Activated naive CD4-positive, alpha-beta T cell treated with anti-CD3 and anti-CD28 coated beads, Interleukin-2, amount 10 ng/mL, durations not matched to agents 7 days and 5 days (primary cell): ENCODE measurements at regions not wholly inside any gene's neighbourhood (a gene's known extent, or its start where the extent isn't known, plus 50 kb on each side); places are given as distances from the start of the nearest gene placed in this dataset.

ENCODE experiments used
- CTCF ChIA-PET: fragments of 350-600 bp; sonication (Branson Sonifier 250); formaldehyde crosslinking; loops from one replicate; lab custom pipeline; 2021; ENCODE audit warnings: antibody characterized with exemption; lab: Charles Lee
- DNase-seq: peaks from one replicate; pipeline ENCODE4 v3.0.0-alpha.2; 2020
- H3K27ac Mint-ChIP-seq: one replicate; pipeline ENCODE4 v1.8.0; 2021; ENCODE audit warnings: mild to moderate bottlenecking, moderate library complexity, mixed read lengths
- H3K27me3 Mint-ChIP-seq: one replicate; pipeline ENCODE4 v1.8.0; 2021; ENCODE audit warnings: mild to moderate bottlenecking, mixed read lengths
- H3K36me3 Mint-ChIP-seq: one replicate; pipeline ENCODE4 v1.8.0; 2021; ENCODE audit warnings: mixed read lengths
- H3K4me1 Mint-ChIP-seq: one replicate; pipeline ENCODE4 v1.8.0; 2021; ENCODE audit warnings: mixed read lengths
- H3K4me3 Mint-ChIP-seq: one replicate; pipeline ENCODE4 v1.8.0; 2021; ENCODE audit warnings: mild to moderate bottlenecking, moderate library complexity, mixed read lengths
- H3K9me3 Mint-ChIP-seq: one replicate; pipeline ENCODE4 v1.8.0; 2021; ENCODE audit warnings: mixed read lengths

DNA sequence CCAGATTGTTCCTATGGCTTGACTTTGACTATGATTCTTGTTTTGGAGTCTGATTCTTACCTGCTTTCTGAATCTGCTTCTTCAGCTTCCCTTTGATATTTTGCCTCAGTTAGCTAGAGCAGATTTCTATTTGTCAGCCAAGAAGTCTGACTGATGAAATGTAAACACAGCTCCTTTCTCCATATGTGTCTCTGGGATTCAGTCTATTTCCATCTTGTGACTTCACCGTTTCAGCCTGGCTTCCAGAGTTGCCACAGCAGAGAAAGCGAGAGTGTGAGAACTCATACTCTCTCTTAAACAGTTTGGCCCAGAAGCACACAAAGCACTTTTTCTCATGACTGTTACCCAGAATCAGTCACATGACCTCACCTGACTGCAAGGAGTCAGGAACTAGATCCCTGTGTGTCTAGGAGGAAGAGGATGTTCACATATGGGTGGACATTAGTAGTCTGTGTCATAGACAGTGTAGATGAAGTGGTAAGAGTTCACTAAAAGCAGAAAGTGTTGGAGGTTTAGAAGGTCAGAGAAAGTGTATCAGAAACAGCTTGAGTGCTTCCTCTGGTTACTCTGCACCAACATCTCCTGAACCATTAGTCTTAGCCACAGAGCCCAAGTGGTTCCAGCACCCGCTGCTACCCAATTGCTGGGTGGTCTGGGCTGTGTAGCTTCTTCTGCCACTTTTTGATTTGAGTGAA, 103.4 kb upstream of the CDK6 start:
- no peaks in the 10 kb centered on the region for H3K4me1 Mint-ChIP-seq
- peaks cover 26% of the 10 kb centered on the region for H3K9me3 Mint-ChIP-seq
- no peak for DNase-seq
- CTCF ChIA-PET: no interaction called here
- no peak overlapping the region for H3K4me3 Mint-ChIP-seq
- H3K27me3 Mint-ChIP-seq: no peaks in the 10 kb centered on the region
- H3K36me3 Mint-ChIP-seq: peaks cover 1% of the 10 kb centered on the region
- H3K27ac Mint-ChIP-seq: no peak overlapping the region

DNA sequence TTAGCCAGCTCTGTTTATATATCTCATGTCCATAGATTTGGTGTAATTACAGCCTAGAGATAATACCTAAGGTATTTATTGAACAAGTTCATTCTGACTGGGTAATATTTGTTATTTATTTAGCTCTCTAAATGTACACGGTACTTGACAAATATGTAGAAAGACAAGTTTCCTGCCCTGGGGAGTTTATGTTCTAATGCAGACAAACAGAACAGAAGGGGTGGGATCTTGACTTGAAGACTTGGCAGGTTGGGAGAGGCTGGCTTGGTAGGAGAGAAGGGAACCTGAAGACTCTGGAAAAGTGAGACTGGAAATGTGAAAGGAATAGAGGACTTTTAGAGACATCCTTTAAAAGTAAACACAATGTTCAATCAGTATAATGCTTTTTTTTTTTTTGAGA, 97.7 kb upstream of the CDK6 start:
- CTCF ChIA-PET: no interaction called here
- DNase-seq: no peak
- no peak overlapping the region for H3K4me3 Mint-ChIP-seq
- H3K27ac Mint-ChIP-seq: no peak overlapping the region
- peaks cover 14% of the 10 kb centered on the region for H3K9me3 Mint-ChIP-seq
- no peaks in the 10 kb centered on the region for H3K4me1 Mint-ChIP-seq
- no peaks in the 10 kb centered on the region for H3K36me3 Mint-ChIP-seq
- peaks cover 9% of the 10 kb centered on the region for H3K27me3 Mint-ChIP-seq

DNA sequence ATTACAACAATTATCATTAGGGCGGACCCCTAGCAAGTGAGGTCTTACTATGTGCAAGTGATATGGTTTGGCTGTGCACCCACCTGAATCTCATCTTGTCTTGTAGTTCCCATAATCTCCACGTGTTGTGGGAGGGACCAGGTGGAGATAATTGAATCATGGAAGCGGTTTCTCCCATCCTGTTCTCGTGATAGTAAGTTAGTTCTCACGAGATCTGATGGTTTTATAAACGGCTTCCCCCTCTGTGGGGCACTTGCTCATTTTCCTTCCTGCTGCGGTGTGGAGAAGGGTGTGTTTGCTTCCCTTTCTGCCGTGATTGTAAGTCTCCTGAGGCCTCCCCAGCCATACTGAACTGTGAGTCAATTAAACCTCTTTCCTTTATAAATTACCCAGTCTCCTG, 96.1 kb upstream of the CDK6 start:
- H3K36me3 Mint-ChIP-seq: no peaks in the 10 kb centered on the region
- H3K9me3 Mint-ChIP-seq: peaks cover 9% of the 10 kb centered on the region
- no peak overlapping the region for H3K4me3 Mint-ChIP-seq
- CTCF ChIA-PET: no interaction called here
- no peak overlapping the region for H3K27ac Mint-ChIP-seq
- no peaks in the 10 kb centered on the region for H3K4me1 Mint-ChIP-seq
- H3K27me3 Mint-ChIP-seq: peaks cover 9% of the 10 kb centered on the region
- no peak for DNase-seq

DNA sequence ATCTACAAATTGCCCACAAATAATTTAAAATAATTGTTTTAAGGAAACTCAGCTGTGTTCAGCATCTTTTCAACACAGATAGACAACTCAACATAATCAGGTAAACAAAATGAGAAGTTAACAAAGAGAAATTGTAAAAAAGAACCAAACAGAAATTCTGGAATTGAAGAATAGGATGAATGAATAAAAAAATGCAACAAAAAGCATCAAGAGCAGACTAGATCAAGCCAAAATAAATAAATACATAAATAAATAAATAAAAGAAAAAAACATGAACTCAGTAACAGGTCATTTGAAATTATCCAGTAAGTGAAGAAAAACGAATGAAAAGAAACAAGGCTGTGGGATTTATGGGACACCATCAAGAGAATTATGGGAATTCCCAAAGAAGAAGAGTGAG, 94.0 kb upstream of the CDK6 start:
- no peak overlapping the region for H3K27ac Mint-ChIP-seq
- H3K9me3 Mint-ChIP-seq: peaks cover 11% of the 10 kb centered on the region
- no peaks in the 10 kb centered on the region for H3K36me3 Mint-ChIP-seq
- H3K4me1 Mint-ChIP-seq: no peaks in the 10 kb centered on the region
- CTCF ChIA-PET: no interaction called here
- no peak overlapping the region for H3K4me3 Mint-ChIP-seq
- DNase-seq: no peak
- peaks cover 9% of the 10 kb centered on the region for H3K27me3 Mint-ChIP-seq

DNA sequence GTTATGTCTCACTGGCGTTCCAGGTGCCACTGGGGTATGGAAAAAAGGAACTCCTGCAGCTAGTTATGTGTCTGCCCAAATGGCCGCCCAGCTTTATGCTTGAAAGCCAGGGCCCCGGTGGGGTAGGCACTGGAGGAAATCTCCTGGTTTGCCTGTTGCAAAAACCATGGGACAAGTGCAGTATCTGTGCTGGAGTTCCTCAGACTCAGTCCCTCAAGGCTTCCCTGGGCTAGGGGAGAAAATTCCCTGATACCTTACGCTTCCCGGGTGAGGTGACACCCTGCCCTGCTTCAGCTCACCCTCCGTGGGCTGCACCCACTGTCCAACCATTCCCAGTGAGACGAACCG, 90.3 kb upstream of the CDK6 start:
- Mint-ChIP-seq H3K27ac (no peak overlapping the region), H3K27me3 (peaks cover 12% of the 10 kb centered on the region), H3K9me3 (peaks cover 10% of the 10 kb centered on the region), H3K4me1 (no peaks in the 10 kb centered on the region), H3K36me3 (no peaks in the 10 kb centered on the region), H3K4me3 (no peak overlapping the region)
- no peak for DNase-seq
- CTCF ChIA-PET: no interaction called here

DNA sequence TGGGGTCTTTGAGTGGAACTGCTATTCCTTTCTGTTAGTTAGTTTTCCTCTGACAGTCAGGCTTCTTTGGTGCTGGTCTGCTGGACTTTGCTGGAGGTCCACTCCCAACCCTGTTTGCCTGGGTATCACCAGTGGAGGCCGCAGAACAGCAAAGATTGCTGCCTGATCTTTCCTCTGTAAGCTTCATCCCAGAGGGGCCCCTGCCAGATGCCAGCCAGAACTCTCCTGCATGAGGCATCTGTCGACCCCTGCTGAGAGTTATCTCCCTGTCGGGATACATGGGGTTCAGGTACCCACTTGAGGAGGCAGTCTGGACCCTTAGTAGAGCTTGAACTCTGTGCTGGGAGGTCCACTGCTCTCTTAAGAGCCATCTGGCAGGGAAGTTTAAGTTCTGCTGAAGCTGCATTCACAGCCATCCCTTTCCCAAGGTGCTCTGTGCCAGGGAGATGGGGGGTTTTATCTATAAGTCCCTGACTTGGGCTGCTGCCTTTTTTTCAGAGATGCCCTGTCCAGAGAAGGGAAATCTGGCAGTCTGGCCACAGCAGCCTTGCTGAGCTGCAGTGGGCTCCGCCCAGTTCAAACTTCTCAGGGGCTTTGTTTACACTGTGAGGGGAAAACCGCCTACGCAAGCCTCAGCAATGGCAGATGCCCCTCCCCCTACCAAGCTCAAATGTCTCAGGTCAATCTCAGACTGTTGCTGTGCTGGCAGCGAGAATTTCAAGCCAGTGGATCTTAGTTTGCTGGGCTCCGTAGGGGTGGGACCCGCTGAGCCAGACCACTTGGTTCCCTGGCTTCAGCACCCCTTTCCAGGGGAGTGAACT, 89.7 kb upstream of the CDK6 start:
- no peaks in the 10 kb centered on the region for H3K36me3 Mint-ChIP-seq
- peaks cover 12% of the 10 kb centered on the region for H3K27me3 Mint-ChIP-seq
- H3K9me3 Mint-ChIP-seq: peaks cover 10% of the 10 kb centered on the region
- CTCF ChIA-PET: no interaction called here
- H3K27ac Mint-ChIP-seq: no peak overlapping the region
- no peak overlapping the region for H3K4me3 Mint-ChIP-seq
- no peaks in the 10 kb centered on the region for H3K4me1 Mint-ChIP-seq
- no peak for DNase-seq

DNA sequence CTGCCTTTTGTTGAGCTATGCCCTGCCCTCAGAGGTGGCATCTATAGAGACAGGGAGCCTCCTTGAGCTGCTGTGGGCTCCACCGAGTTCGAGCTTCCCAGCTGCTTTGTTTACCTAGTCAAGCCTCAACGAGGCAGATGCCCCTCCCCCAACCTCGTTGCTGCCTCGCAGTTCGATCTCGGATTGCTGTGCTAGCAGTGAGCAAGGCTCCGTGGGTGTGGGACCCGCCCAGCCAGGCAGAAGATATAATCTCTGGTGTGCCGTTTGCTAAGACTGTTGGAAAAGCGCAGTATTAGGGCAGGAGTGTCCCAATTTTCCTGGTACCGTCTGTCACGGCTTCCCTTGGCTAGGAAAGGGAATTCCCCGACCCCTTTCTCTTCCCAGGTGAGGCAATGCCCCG, 88.4 kb upstream of the CDK6 start:
- no peaks in the 10 kb centered on the region for H3K36me3 Mint-ChIP-seq
- CTCF ChIA-PET: no interaction called here
- no peaks in the 10 kb centered on the region for H3K4me1 Mint-ChIP-seq
- peaks cover 11% of the 10 kb centered on the region for H3K9me3 Mint-ChIP-seq
- no peak overlapping the region for H3K27ac Mint-ChIP-seq
- peaks cover 10% of the 10 kb centered on the region for H3K27me3 Mint-ChIP-seq
- no peak for DNase-seq
- no peak overlapping the region for H3K4me3 Mint-ChIP-seq

DNA sequence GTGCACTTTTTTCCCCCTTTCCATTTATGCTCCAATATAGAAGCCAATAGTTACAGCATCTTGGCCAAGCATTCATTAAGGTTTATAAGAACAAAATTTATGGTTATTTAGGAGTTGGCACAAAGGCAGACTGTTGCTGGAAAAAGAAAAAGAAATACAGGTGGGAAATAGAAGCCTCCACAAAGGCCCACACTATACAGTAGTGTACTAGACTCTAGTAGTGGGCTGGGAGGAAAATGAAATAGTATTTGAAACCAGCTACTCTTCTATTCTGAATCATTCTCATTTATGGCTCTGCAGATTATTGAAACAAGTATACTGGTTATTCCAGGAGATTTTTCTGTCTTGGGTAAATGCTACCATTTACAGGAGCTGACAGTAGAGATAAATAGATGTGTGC, 80.9 kb upstream of the CDK6 start:
- Mint-ChIP-seq H3K4me3 (no peak overlapping the region), H3K36me3 (no peaks in the 10 kb centered on the region), H3K27me3 (no peaks in the 10 kb centered on the region), H3K27ac (no peak overlapping the region), H3K9me3 (peaks cover 4% of the 10 kb centered on the region), H3K4me1 (no peaks in the 10 kb centered on the region)
- CTCF ChIA-PET: no interaction called here
- DNase-seq: no peak

DNA sequence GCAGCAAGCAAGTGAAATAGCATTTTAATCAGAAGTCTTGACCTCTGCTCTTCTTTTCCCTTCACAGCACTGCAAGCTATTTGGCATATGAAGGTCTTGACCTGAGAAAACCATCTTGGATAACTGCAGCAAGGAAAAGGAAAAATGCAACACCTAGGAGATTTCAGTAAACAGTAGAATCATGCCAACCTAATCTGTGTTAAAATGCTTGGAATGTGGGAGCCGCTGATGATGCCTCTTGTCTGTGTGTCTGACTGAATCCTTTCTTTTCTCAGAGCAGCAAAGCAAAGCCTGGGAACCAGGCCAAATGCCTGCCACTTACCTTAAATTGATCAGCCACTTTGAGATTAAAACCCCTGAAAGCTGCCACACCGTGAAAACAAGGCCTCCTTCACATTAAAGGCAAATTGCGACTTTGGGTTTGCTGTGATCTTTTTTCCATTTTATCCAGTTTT, 80.4 kb upstream of the CDK6 start:
- CTCF ChIA-PET: no interaction called here
- no peaks in the 10 kb centered on the region for H3K36me3 Mint-ChIP-seq
- no peak for DNase-seq
- peaks cover 4% of the 10 kb centered on the region for H3K9me3 Mint-ChIP-seq
- H3K27me3 Mint-ChIP-seq: no peaks in the 10 kb centered on the region
- H3K4me3 Mint-ChIP-seq: no peak overlapping the region
- no peak overlapping the region for H3K27ac Mint-ChIP-seq
- H3K4me1 Mint-ChIP-seq: no peaks in the 10 kb centered on the region

DNA sequence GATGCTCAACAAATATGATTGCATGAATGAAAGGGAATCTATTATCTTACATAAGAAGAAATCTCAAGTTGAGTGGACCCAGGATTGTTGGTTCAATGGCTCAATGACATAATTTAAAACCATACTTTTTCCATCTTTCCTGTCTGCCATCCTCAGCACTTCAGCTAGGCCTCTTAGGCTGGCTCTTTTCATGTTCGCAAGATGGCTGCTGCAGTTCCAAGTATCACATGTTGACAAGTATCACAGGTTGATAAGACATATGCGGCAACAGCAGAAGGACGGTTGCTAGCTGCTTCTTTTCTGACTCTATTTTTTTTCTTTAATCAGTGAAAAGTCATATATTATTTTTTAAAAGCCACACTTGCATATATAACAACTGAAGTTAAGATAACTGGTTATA, 79.0 kb upstream of the CDK6 start:
- CTCF ChIA-PET: interaction anchor here (0.6 kb wide), 1 partner anchor 1390 kb away, joined by 6 read pairs; no protein-coding TSS in a partner anchor
- no peak overlapping the region for H3K4me3 Mint-ChIP-seq

DNA sequence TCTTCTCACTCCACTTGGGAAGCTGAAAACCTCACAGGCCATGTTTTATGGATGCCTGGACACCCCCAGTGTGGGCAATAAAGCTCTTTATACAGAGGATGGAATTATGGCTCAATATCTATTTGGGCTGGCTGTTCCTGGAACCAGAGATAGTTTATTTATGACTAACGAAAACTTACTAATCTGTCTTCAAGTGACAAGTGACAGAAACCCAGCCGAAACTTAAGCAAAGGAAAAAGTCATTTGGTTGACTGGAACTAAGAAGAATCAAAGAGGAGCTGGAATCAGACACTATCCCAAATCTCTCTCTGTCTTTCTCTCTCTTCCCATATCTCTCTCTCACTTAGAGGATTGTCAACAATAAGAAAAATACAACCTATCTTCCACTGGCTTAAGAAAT, 78.3 kb upstream of the CDK6 start:
- H3K4me1 Mint-ChIP-seq: no peaks in the 10 kb centered on the region
- H3K9me3 Mint-ChIP-seq: no peaks in the 10 kb centered on the region
- no peak overlapping the region for H3K4me3 Mint-ChIP-seq
- DNase-seq: no peak
- H3K27ac Mint-ChIP-seq: no peak overlapping the region
- no peaks in the 10 kb centered on the region for H3K36me3 Mint-ChIP-seq
- CTCF ChIA-PET: no interaction called here
- no peaks in the 10 kb centered on the region for H3K27me3 Mint-ChIP-seq

More for the DNA sequence above, 79.0 kb upstream of the CDK6 start:
- Mint-ChIP-seq H3K9me3 (peaks cover 2% of the 10 kb centered on the region), H3K27ac (no peak overlapping the region), H3K27me3 (no peaks in the 10 kb centered on the region), H3K36me3 (no peaks in the 10 kb centered on the region), H3K4me1 (no peaks in the 10 kb centered on the region)
- DNase-seq: no peak

DNA sequence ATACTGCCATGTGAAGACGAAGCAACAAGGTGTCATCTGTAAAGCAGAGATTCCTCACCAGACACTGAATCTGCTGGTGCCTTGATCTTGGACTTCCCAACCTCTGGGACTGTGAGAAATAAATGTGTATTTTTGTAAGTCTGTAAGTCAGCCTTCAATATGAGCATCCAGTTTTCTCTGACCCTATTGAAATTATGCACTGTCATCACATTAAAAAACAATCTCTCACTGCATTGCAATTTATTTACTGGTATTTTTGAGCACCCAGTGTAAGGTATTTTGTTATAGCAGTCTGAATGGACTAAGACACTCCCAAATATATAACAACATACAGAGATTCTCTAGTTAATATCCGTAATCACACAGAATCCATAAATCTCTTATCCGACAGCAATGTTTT, 77.5 kb upstream of the CDK6 start:
- Mint-ChIP-seq H3K4me1 (no peaks in the 10 kb centered on the region), H3K27me3 (no peaks in the 10 kb centered on the region), H3K9me3 (no peaks in the 10 kb centered on the region), H3K36me3 (no peaks in the 10 kb centered on the region), H3K27ac (no peak overlapping the region), H3K4me3 (no peak overlapping the region)
- DNase-seq: no peak
- CTCF ChIA-PET: no interaction called here

DNA sequence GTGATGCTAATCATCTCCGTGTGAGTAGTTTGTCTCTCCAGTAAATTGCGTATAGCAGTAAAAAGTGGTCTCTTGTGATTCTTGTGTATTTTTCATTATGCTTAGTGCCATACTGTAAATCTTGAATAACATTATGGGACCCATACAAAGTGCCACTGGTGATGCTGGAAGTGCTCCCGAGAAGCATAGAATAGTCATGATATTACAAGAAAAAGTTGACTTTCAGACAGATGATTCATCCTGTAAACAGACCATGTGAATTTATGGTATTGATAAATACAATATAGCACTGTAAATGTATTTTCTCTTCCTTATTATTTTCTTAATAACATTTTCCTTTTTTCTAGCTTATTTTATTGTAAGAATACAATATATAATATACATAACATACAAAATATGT, 74.6 kb upstream of the CDK6 start:
- no peaks in the 10 kb centered on the region for H3K4me1 Mint-ChIP-seq
- H3K27me3 Mint-ChIP-seq: no peaks in the 10 kb centered on the region
- H3K4me3 Mint-ChIP-seq: no peak overlapping the region
- peaks cover 1% of the 10 kb centered on the region for H3K36me3 Mint-ChIP-seq
- no peak for DNase-seq
- H3K9me3 Mint-ChIP-seq: no peaks in the 10 kb centered on the region
- CTCF ChIA-PET: no interaction called here
- no peak overlapping the region for H3K27ac Mint-ChIP-seq

DNA sequence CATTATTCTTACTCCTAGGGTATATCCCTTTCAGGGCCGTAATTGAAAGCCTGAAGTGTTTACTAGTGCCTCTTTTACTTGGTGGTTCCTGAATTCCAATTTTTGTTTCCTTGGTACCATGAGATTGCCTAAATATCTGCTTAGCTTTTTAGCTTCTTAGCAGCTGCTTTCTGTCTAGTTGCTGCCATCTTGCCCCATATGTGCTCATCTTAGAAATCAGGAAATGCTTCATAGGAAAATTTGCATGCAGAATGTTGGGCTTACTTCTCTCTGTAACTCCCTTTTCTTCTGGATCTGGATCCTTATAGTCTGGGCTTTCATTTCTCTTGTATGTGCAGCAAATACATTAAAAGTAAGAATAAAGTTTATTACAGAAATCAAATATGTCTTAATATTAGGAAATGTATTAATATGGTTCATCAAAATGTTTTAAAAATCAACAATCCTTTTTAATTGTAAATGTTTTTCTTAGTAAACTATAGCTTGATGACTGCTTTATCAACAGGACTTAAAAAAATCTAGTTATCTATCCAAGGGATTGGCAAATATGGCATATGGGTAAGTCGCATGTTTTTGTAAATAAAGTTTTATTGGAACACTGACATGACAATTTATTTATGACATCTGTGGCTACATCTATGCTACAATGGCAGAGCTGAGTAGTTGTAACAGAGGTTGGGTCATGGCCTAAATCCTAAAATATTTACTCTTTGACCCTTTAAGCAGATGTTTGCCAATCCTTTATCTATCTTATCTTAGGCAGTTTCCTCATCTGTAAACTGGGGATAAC, 73.5 kb upstream of the CDK6 start:
- CTCF ChIA-PET: no interaction called here
- Mint-ChIP-seq H3K4me1 (peaks cover 3% of the 10 kb centered on the region), H3K27me3 (no peaks in the 10 kb centered on the region), H3K9me3 (no peaks in the 10 kb centered on the region), H3K36me3 (peaks cover 1% of the 10 kb centered on the region), H3K27ac (no peak overlapping the region), H3K4me3 (no peak overlapping the region)
- no peak for DNase-seq
